ENCODE measurements at regions not wholly inside any gene's neighbourhood (a gene's known extent, or its start where the extent isn't known, plus 50 kb on each side); places are given as distances from the start of the nearest gene placed in this dataset.
A peak's percentile ranks its signal among the peaks of the same experiment; 100 is the strongest.
"Not testable (repeated sequence)": the region's sequence is repeated elsewhere in the genome, so short reads cannot be mapped to it uniquely, and the experiment has no call there.

- no peak overlapping the region for H3K4me3 ChIP-seq
- H3K9me3 ChIP-seq, result no peaks in the 10 kb centered on the region
- FAIRE-seq (no peak), DNase-seq (no peak), ATAC-seq (no peak)
- intact Hi-C loops (cut with DNase I), result no loop called here
- H3K36me3 ChIP-seq, result no peaks in the 10 kb centered on the region
- 55 to 72% methylated on average over 3 of the region's 3 CpGs for WGBS, 2 donors
- no peak for TF ChIP-seq CTCF (IDR thresholded peaks at IDR 0.05)
- H3K27me3 ChIP-seq, result no peaks in the 10 kb centered on the region
- no peaks in the 10 kb centered on the region for H3K4me1 ChIP-seq
- H3K27ac ChIP-seq, result no peak overlapping the region
These were observed 712.5 kb downstream of the TDRD15 start for GRCh38 chr2:21836261-21836660.

- FAIRE-seq (no peak), ATAC-seq (no peak), DNase-seq (no peak)
- Histone ChIP-seq H3K27ac (no peak overlapping the region), H3K4me3 (no peak overlapping the region), H3K27me3 (no peaks in the 10 kb centered on the region), H3K4me1 (no peaks in the 10 kb centered on the region), H3K36me3 (no peaks in the 10 kb centered on the region), H3K9me3 (no peaks in the 10 kb centered on the region)
- TF ChIP-seq CTCF (IDR thresholded peaks at IDR 0.05), result no peak
- 60 to 69% methylated on average over 1 of the region's 1 CpG for WGBS, 2 donors
- intact Hi-C loops (cut with DNase I), result no loop called here
These were observed 713.0 kb downstream of the TDRD15 start for GRCh38 chr2:21836719-21837118.

- intact Hi-C loops (cut with DNase I), result no loop called here
These were observed 713.6 kb downstream of the TDRD15 start for GRCh38 chr2:21837168-21837960.

GRCh38 chr2:21841341-21841740 is 717.6 kb downstream of the TDRD15 start:
- no peak overlapping the region for H3K27ac ChIP-seq
- ATAC-seq (no peak), FAIRE-seq (no peak), DNase-seq (no peak)
- no peaks in the 10 kb centered on the region for H3K27me3 ChIP-seq
- intact Hi-C loops (cut with DNase I), result no loop called here
- no peaks in the 10 kb centered on the region for H3K36me3 ChIP-seq
- H3K4me1 ChIP-seq, result no peaks in the 10 kb centered on the region
- no peak for TF ChIP-seq CTCF (IDR thresholded peaks at IDR 0.05)
- WGBS, 2 donors, result 34 to 44% methylated on average over 3 of the region's 3 CpGs
- H3K9me3 ChIP-seq, result no peaks in the 10 kb centered on the region
- H3K4me3 ChIP-seq, result no peak overlapping the region

More at GRCh38 chr2:21837168-21837960, 713.6 kb downstream of the TDRD15 start:
- Histone ChIP-seq H3K27me3 (no peaks in the 10 kb centered on the region), H3K36me3 (no peaks in the 10 kb centered on the region), H3K27ac (no peak overlapping the region), H3K4me1 (no peaks in the 10 kb centered on the region), H3K4me3 (no peak overlapping the region), H3K9me3 (no peaks in the 10 kb centered on the region)
- no peak for TF ChIP-seq CTCF (IDR thresholded peaks at IDR 0.05)
- WGBS, 2 donors, result 34 to 55% methylated on average over 5 of the region's 5 CpGs
- DNase-seq (no peak), FAIRE-seq (no peak), ATAC-seq (peak in 2 of 4 donors; percentile 20 to 55)

GRCh38 chr2:21850367-21850766 is 726.6 kb downstream of the TDRD15 start:
- 49 to 63% methylated on average over 7 of the region's 7 CpGs for WGBS, 2 donors
- H3K4me1 ChIP-seq; H3K4me3 ChIP-seq; FAIRE-seq; H3K27me3 ChIP-seq; intact Hi-C loops (cut with DNase I); DNase-seq; H3K9me3 ChIP-seq; H3K27ac ChIP-seq; ATAC-seq; H3K36me3 ChIP-seq: not testable (repeated sequence)

Data from pancreas (tissue), 10 donors.